ENCODE measurements at regions not wholly inside any gene's neighbourhood (a gene's known extent, or its start where the extent isn't known, plus 50 kb on each side); places are given as distances from the start of the nearest gene placed in this dataset.

DNA sequence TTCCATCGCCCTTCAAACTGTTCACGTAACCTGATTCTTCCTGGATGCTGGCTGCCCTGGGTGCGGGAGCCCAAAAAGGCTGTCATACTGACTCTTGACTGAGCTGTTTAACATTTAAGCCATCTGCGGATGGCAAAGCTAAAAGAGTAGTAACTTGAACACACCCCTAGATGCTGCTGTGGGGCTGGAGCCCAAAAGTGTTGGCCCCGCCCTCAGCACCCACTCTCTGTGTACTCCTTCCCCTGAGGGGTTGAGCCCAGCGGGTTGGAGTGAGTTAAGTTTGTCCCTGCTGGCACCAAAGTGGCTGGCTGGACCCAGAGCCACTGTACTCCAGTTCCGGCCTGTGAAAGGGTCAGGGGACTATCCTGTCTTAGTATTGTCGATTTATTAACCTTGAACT, 640.6 kb downstream of the PTPRU start:
- H3K4me1 ChIP-seq (ENCODE audit: control insufficient read depth in 1 of 2, insufficient read depth in 2 of 2, low read length in 2 of 2), result peaks cover 0 to 4% of the 10 kb centered on the region in 2 experiments; a peak in 1 of 4 replicates
- POLR2A ChIA-PET, result no interaction called here
- no peaks in the 10 kb centered on the region for H3K9me3 ChIP-seq (ENCODE audit: control insufficient read depth in 1 of 2, insufficient read depth in 1 of 2, low read depth in 1 of 2, low read length in 2 of 2)
- no peaks in the 10 kb centered on the region for H4K20me1 ChIP-seq (ENCODE audit: insufficient read depth)
- no peak overlapping the region for H3K4me2 ChIP-seq (ENCODE audit: low read length)
- no peaks in the 10 kb centered on the region for H3K36me3 ChIP-seq (ENCODE audit: control insufficient read depth in 1 of 2, insufficient read depth in 2 of 2, low read length in 2 of 2)
- H3K79me2 ChIP-seq (ENCODE audit: insufficient read depth, low read length), result no peaks in the 10 kb centered on the region
- no peak overlapping the region for H3K27ac ChIP-seq (ENCODE audit: low read depth, low read length)
- CTCF ChIA-PET, result interaction anchor here (0.6 kb wide), 1 partner anchor 24 kb away, joined by 3 read pairs; no protein-coding TSS in a partner anchor
- H3K9me2 ChIP-seq (ENCODE audit: insufficient read depth), result no peaks in the 10 kb centered on the region
- peaks cover 30% of the 10 kb centered on the region for H3K27me3 ChIP-seq (ENCODE audit: insufficient read depth, low read length)
- H3K9ac ChIP-seq (ENCODE audit: low read length), result no peak overlapping the region
- BruUV-seq (replicated peaks), result no TSS peak
- ATAC-seq (peak; percentile 95), DNase-seq (ENCODE audit: low read depth, low spot score) (no peak)
- TF ChIP-seq JUND (IDR thresholded peaks at IDR 0.05) (no peak), CEBPB (IDR thresholded peaks at IDR 0.05; ENCODE audit: low read depth) (no peak), RAD21 (IDR thresholded peaks at IDR 0.05; ENCODE audit: low read depth) (peak; percentile 33; the same call in 1 of the 2 replicates), CTCF (IDR thresholded peaks at IDR 0.05 in 2 of 3, conservative IDR thresholded peaks at IDR 0.05 in 1 of 3; ENCODE audit: borderline replicate concordance in 1 of 3, insufficient read depth in 1 of 3, low read depth in 2 of 3, low read length in 2 of 3) (peak in 2 of 3 experiments; percentile 27 to 32; a peak in 3 of 6 replicates), SIN3A (IDR thresholded peaks at IDR 0.05; ENCODE audit: low read depth) (no peak)
- no peak overlapping the region for H3K4me3 ChIP-seq (replicated peaks in 1 of 2; ENCODE audit: low read depth in 1 of 2, low read length in 2 of 2)
- intact Hi-C loops (cut with micrococcal nuclease), result loop anchor here (10.0 kb wide), 1 partner anchor 208 kb away; no protein-coding TSS in a partner anchor
- RAD21 ChIA-PET (ENCODE audit: low non-redundant PET in 1 of 2, low total read pairs in 2 of 2, uncharacterized antibody in 2 of 2, unreplicated experiment in 2 of 2), result no interaction called here
- no peak overlapping the region for H2AFZ ChIP-seq (ENCODE audit: low read depth, low read length, poor library complexity, severe bottlenecking)

GRCh38 chr1:29876441-29876840, 640.1 kb downstream of the PTPRU start:
- no peak overlapping the region for H3K27ac ChIP-seq (ENCODE audit: low read depth, low read length)
- no peak overlapping the region for H3K9ac ChIP-seq (ENCODE audit: low read length)
- no peak overlapping the region for H3K4me2 ChIP-seq (ENCODE audit: low read length)
- H3K27me3 ChIP-seq (ENCODE audit: insufficient read depth, low read length), result peaks cover 34% of the 10 kb centered on the region
- H3K36me3 ChIP-seq (ENCODE audit: control insufficient read depth in 1 of 2, insufficient read depth in 2 of 2, low read length in 2 of 2), result no peaks in the 10 kb centered on the region
- POLR2A ChIA-PET, result no interaction called here
- peaks cover 0 to 4% of the 10 kb centered on the region in 2 experiments; a peak in 1 of 4 replicates for H3K4me1 ChIP-seq (ENCODE audit: control insufficient read depth in 1 of 2, insufficient read depth in 2 of 2, low read length in 2 of 2)
- H3K9me3 ChIP-seq (ENCODE audit: control insufficient read depth in 1 of 2, insufficient read depth in 1 of 2, low read depth in 1 of 2, low read length in 2 of 2), result no peaks in the 10 kb centered on the region
- DNase-seq (ENCODE audit: low read depth, low spot score) (no peak), ATAC-seq (no peak; the same call in 1 of the 2 replicates)
- no peaks in the 10 kb centered on the region for H3K79me2 ChIP-seq (ENCODE audit: insufficient read depth, low read length)
- H3K4me3 ChIP-seq (replicated peaks in 1 of 2; ENCODE audit: low read depth in 1 of 2, low read length in 2 of 2), result no peak overlapping the region
- H2AFZ ChIP-seq (ENCODE audit: low read depth, low read length, poor library complexity, severe bottlenecking), result no peak overlapping the region
- BruUV-seq (replicated peaks), result no TSS peak
- intact Hi-C loops (cut with micrococcal nuclease), result loop anchor here (10.0 kb wide), 1 partner anchor 208 kb away; no protein-coding TSS in a partner anchor
- no peaks in the 10 kb centered on the region for H3K9me2 ChIP-seq (ENCODE audit: insufficient read depth)
- H4K20me1 ChIP-seq (ENCODE audit: insufficient read depth), result no peaks in the 10 kb centered on the region
- CTCF ChIA-PET, result interaction anchor here (0.6 kb wide), 1 partner anchor 24 kb away, joined by 3 read pairs; no protein-coding TSS in a partner anchor
- RAD21 ChIA-PET (ENCODE audit: low non-redundant PET in 1 of 2, low total read pairs in 2 of 2, uncharacterized antibody in 2 of 2, unreplicated experiment in 2 of 2), result no interaction called here
- TF ChIP-seq ZNF274 (IDR thresholded peaks at IDR 0.05; ENCODE audit: low read depth, low read length) (no peak), ZFX (IDR thresholded peaks at IDR 0.05) (no peak), CTCF (IDR thresholded peaks at IDR 0.05 in 2 of 3, conservative IDR thresholded peaks at IDR 0.05 in 1 of 3; ENCODE audit: borderline replicate concordance in 1 of 3, insufficient read depth in 1 of 3, low read depth in 2 of 3, low read length in 2 of 3) (no peak), EZH2phosphoT487 (IDR thresholded peaks at IDR 0.05; ENCODE audit: borderline replicate concordance) (no peak), SRF (IDR thresholded peaks at IDR 0.05; ENCODE audit: low read depth) (no peak), POLR2AphosphoS5 (IDR thresholded peaks at IDR 0.05; ENCODE audit: low read depth, low read length) (no peak), YY1 (IDR thresholded peaks at IDR 0.05; ENCODE audit: extremely low read depth, insufficient replicate concordance, low read depth, low read length) (no peak), RAD21 (IDR thresholded peaks at IDR 0.05; ENCODE audit: low read depth) (no peak), SIN3A (IDR thresholded peaks at IDR 0.05; ENCODE audit: low read depth) (no peak), TCF7L2 (IDR thresholded peaks at IDR 0.05; ENCODE audit: borderline replicate concordance, extremely low read depth, insufficient read depth, insufficient read length) (no peak), SP1 (IDR thresholded peaks at IDR 0.05; ENCODE audit: low read depth) (no peak), FOSL1 (IDR thresholded peaks at IDR 0.05; ENCODE audit: low read depth) (no peak)
- TF ChIP-seq, protein P1, sequence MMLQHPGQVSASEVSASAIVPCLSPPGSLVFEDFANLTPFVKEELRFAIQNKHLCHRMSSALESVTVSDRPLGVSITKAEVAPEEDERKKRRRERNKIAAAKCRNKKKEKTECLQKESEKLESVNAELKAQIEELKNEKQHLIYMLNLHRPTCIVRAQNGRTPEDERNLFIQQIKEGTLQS (IDR thresholded peaks at IDR 0.05), result no peak
- TF ChIP-seq, protein P2, sequence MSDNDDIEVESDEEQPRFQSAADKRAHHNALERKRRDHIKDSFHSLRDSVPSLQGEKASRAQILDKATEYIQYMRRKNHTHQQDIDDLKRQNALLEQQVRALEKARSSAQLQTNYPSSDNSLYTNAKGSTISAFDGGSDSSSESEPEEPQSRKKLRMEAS (IDR thresholded peaks at IDR 0.05), result no peak

Measured in HCT116 (cell line).